NCI-H2227 treated with DMSO at 0.1 percent for 48 hours (cell line): ENCODE measurements at regions not wholly inside any gene's neighbourhood (a gene's known extent, or its start where the extent isn't known, plus 50 kb on each side); places are given as distances from the start of the nearest gene placed in this dataset.
"Not testable (repeated sequence)": the region's sequence is repeated elsewhere in the genome, so short reads cannot be mapped to it uniquely, and the experiment has no call there.

Source experiments
- DNase-seq: peaks from one replicate; lab custom pipeline; 2025; lab: John Stamatoyannopoulos, UW

DNA sequence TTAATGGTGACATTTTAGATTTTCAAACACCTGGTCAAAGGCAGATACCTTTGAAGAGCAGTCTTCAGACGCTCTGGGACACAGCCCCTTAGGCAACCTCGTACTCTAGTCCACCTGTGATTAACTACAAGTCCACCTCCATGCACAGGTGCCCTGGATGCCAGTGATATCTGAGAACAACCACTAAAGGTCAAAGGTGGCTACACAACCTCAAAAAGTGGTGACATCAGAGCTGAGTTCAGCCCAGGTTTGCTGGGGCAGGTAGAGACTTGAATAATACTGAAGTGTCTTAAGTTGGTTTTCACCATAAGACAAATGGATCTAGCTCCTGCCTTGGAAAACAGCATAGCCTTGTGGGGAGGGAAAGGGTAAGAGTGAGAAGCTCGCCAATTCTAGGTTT is 143.4 kb upstream of the ADO start:
- no peak for DNase-seq

DNA sequence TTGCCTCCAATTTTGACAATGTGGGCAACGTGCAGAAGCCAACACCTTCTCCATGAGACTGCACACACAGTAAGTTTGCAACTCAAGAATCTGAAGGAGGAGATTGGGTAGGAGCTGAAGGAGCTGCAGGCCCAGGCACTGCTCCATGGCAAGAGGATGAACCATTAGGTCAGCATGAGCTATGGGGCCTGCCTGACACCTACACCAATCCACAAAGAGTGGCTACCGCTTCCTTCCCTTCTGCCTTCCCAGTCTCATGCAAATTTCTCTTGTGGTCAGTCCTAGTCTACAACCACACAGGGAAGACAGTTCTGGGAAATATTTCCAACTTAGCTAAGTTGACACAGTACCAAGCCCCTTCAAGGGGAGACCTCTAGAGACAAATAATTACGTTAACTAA is 142.0 kb upstream of the ADO start:
- no peak for DNase-seq

DNA sequence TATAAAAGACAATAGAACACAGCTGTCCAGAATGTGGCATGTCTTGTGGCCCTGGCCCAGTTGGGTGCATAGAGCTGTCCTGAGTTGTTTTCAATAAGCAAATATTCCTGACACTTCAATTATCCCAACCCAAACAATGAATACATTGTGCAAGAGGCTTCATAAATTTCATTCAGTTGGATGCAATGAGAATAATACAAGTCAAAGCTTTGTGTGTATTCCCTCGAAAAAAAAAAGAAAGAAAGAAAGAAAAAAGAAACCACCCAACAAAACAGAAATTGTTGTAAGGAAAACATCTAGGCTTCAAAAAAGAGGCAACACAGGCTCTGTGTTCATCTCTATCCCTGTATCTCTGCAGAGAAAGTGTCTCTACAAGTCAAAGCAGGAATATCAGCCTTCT is 138.7 kb upstream of the ADO start:
- DNase-seq: no peak

DNA sequence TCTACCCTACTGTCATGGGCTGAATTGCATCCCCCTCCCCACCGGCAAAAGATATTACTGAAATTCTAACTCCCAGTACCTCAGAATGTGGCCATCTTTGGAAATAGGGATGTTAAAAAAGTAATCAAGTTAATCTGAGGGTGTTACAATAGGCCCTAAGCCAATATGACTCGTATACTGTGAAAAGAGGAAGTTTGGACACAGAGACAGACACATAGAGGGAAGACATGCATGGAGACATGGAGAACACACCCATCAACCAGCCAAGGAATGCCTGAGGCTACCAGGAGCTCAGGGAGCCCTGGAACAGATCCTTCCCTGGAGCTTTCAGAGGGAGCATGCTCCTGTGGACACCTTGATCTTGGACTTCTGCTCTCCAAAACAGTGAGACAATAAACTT is 138.2 kb upstream of the ADO start:
- DNase-seq: no peak

DNA sequence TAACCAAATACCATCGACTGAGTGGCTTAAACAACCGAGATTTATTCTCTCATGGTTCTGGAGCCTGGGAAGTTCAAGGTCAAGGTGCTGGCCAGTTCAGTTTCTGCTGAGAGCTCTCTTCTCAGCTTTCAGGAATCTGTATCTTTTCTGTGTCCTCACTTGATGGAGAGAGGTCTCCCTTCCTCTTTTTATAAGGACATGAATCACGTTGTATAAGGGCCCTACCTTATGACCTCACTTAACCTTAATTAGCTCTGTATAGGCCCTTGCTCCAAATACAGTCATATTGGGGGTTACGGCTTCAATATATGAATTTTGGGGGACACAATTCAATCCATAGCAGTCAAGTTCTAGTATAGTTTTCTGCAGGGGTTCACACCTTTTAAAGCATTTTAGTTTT is 135.2 kb upstream of the ADO start:
- no peak for DNase-seq

DNA sequence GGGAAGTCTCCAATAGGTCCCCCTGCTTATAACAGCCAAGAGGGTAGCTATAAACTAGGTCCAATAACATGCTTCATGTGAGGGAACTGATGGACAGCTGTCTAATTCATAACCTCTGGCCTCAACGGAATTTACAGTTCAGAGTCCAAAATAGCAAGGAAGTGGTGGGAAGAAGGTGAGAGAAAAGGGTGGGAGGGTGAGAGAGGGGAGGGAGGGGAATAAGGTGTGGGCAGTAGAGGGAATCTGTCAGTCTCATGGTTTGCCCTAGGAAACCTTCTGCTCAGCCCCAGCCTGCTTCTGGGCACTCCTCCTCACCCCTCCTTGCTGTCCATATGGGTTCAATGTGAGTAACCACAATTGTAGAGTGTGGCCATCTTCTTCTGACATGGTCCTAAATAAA is 133.4 kb upstream of the ADO start:
- no peak for DNase-seq

DNA sequence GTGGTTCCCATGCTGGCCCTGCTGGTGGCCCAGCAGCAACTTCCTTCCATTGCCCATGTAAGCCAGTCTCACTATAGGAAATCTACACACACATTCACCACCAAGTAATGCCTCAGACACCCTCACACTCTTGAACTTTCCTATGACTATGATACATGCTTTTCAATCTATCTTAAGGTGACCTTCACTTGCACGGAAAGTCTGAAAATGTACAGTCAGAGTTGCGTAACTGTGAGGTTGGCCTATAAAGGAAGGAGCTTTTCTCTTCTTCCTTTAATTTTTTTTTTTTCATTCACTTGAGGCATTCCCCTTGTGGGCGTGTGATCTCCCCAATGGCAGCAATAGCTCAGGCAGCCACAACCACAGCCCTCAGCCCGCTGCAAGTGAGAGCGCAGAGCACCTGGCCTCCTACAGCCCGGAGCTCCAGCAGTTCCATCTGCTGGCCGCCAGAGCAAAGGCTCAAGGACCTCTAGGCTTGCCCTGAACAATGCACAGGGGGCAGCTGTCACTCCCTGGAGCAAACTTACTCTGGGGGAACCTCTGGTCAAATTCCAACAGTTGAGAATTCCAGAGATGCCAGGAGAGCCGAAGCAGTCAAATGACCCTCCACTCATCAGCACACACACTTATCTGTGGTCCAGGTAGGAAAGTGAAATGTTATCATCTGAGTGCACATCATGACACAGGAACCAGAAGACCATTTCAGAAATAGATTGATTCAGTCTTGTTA is 123.1 kb upstream of the ADO start:
- no peak for DNase-seq

DNA sequence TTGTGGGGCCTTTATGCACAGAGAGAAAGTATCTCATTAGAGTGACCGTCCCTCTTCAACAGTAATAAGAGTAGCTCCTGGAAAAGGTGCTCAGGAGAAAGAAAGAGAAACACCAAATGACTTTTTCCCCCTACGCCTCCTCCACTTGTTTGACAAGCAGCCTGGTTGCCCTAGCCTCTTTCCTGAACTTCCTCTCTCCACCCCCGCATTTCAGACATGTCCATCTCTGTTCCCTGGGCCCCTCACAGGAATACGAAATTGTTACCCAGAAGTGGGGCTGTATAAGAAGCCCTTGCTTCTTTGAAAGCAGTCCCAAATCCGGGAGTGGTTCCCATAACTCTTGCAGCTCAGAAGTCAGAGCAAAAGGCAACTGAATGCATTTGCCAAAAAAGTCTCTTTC is 119.6 kb upstream of the ADO start:
- DNase-seq: no peak

DNA sequence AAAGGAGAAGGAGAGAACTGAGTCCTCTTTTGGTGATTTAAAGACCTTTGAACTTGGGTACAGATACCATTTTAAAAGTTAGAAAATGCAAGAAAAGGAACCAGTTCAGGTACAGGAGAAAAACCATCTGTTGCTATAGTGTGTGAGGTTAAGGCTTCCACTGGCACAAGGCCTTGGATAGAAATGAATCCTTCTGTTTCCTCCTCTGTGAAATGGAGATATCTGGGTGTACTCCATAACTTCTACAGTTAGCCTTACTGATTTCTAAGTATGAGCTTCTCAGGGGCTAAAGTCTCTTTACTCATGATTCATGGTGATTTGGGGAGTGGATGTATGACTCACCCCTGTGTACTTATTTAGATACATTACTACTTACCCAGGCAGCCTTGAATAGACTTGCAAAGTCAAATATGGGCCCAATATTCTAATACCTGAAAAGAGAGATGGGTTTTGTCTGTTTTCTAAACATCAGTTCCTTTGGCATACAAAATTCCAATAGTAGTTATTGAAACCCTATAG is 117.2 kb upstream of the ADO start:
- DNase-seq: no peak

DNA sequence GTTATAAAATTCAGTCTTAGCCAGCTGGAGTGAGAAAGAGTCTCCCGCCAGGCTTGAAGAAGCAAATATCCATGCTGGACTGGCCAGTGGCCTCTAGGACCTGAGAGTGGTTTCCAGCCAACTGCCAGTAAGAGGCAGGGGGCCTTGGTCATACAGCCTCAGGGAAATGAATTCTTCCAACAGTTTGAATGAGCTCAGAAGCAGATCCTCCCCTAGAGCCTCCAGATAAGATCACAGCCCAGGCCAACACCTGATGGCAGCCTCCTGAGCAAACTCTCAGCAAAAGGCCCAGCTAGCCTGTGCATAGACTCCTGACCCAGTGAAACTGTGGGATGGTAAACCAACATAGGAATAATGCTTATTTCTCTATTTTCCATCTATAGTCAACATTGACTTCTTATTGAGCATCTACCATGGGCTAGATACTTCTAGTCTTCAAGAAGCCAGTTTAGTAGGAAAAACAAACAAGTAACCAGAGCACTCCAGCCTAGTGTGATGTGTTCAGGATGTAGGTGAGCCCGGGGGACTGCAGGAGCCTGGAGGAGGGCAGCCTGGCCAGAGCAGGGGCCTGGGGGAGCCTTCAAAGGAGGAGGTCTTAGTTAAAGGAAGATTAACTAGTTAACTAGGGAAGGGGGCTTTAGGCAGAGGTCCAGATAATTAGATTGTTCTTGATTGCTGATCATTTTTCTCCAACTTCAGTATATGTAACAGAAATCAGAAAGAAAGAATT is 115.4 kb upstream of the ADO start:
- no peak for DNase-seq

DNA sequence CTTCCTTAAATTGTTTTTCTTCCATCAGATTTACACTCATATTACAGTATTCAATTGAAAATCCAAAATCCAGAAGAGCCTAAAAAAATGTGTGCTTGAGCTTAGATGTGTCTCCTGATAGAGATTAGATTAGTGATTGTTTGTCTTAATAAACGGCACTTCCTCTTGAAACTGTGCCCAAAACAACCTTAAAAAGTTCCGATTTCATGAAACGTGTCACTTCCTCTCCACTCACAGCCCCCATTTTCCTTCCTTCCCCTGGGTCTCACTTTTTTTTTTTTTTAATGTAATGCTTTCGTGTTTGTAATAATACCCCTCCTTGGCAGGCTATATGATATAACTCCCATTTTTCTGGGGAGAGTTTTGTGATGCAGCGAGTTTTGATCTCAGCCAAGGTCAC is 114.8 kb upstream of the ADO start:
- no peak for DNase-seq

DNA sequence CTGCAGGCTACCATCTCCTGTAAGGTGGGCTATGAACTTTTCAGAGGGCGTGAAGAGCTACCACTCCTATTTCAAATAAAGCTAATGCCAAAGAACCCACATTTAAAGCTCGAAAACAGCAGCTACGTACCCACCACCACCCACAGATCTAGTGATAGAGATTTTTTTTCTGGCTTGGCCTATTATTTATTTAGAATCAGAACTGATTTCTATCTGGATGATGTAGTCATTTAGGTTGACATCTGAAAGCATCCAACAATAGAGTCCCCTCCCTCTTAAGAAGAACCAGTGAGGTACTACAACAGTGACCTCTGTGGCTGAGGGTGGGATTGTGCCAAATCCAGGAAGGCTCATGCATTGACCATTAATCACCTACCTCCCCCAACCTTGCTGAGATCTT is 113.8 kb upstream of the ADO start:
- DNase-seq: no peak

DNA sequence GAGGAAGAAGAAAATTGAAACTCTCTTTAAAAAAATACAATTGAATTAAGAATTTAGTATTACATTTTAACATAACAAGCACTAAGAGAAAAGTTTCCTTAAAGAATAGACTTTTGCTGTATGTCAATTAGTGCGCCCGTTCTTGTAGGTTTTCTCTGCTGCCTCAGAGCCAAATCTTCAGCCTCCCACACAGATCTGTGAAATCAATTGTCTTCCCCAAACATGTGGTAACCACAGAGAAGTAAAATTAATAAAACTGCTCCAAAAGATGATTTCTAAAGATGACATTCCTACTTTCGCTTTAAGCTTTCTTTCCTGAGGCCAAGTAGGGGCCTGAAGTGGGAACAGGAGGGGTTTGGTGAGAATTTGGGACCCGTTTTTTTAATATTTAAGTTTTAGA is 113.2 kb upstream of the ADO start:
- no peak for DNase-seq

DNA sequence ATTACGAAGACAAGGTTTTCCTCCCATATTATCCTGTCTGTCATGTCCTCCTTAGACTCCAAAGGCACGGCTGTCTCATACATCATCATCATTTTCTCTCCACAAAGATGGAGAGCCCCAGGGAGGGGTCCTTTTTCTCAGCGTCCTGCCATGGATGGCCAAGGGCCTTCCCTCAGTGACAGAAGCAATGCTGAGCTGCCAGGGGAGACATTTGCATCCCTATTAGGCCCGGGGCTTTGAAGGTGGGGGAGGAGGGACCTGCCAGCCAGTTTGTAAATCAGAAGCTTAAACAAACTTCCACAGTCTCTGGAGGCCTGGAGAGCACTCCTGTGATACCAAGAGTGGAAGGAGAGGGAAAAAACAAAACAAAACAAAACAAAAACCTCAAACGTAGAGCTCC is 112.4 kb upstream of the ADO start:
- no peak for DNase-seq

DNA sequence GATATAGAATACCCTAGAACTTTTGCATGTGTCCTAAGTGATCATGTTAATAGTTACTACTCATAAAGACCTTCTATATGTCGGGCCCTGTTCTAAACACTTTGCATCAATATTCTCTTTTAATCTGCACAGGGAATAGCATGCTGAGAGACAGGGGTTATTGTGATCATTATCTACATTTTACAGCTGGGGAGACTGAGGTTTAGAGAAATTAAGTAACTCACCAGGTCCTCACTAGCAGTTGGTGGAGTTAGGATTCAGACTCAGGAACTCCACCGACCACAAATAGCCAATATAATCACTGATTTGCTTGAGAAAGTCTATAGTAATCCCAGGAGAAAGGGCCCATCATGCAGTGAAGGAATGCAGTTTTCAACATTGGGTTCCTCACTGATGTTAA is 111.2 kb upstream of the ADO start:
- DNase-seq: no peak

DNA sequence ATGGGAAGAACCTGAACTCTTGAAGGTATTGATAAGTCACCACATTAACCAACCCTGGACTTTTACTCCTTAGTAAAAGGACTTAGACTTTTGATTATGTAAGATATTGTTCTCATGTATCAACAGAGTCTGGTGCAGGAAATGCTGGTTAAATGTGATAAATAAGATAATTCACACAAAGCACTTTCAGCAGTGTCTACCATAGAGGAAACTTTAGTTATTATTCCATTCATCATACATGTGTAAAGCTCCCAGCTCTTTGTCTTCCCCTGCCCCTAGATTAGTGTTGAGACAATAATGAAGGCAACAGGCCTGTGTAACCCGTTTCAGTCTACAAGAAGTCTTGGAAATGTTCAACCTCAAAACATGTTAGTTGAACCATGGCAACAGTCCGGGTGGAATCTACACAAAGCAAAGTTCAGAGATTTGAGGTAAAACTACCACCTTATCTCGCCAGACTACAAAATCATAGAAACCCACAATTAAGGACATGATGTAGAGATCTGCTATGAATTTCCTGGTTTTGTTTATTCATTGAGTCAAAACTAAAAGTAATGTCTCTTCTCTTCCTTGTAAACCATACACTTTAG is 109.9 kb upstream of the ADO start:
- no peak for DNase-seq

DNA sequence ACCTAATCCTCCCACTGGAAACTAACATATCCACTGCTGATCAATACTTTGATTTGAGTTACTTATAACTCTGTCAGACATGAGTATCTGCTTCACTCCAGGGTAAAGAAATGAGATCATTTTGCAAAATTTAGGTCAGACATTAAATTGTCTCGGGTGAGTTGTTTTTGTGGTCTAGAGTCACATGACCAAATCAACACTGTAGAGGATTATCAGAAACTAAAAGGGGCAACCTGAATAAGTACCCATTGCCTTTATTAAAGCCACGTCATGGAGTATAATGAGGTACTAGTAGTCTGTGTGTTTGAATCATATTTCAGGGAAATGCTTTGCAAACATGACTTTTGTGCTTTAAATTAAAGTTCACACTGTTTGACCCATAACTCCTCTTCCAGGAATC is 107.7 kb upstream of the ADO start:
- DNase-seq: no peak

DNA sequence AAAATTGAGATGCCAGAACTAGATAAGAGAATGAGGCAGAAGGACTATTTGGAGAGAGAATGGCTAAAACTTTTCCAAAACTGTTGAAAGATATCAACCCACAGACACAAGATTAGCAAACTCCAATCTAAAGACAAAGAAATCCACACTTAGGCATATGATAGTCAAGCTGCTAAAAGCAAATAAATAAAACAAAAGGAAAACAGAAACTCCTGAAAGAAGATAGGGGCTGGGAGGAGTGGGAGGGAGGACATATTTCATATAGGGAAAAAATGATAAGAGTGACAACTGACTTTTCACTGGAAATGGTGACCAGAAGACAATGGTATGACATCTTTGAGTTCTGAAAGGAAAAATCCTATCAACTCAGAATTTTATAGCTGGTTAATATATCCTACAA is 105.4 kb upstream of the ADO start:
- no peak for DNase-seq

DNA sequence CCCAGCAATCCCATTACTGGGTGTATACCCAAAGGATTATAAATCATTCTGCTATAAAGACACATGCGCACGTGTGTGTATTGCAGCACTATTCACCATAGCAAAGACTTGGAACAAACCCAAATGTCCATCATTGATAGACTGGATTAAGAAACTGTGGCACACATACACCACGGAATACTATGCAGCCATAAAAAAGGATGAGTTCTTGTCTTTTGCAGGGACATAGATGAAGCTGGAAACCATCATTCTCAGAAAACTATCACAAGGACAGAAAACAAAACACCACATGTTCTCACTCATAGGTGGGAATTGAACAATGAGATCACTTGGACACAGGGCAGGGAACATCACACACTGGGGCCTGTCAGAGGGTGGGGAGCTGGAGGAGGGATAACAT is 100.4 kb upstream of the ADO start:
- DNase-seq: not testable (repeated sequence)

DNA sequence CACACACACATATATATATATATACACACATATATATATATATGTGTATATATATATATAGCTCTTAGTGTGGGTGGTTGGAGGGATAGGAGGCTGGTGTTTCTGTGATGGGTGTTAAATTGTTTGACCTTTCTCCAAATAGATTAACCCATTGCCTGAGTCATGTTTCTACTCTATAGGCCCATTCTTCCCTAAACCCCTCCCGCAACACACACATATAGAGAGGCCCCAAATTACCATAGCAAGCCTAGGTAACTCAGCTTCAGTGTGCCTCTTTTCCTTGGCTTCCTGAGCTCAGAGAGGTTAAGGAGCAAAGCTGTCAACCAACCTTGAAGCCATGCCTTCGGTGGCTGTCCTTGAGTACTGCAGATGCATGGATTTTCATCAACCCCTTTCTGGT is 98.7 kb upstream of the ADO start:
- DNase-seq: no peak

DNA sequence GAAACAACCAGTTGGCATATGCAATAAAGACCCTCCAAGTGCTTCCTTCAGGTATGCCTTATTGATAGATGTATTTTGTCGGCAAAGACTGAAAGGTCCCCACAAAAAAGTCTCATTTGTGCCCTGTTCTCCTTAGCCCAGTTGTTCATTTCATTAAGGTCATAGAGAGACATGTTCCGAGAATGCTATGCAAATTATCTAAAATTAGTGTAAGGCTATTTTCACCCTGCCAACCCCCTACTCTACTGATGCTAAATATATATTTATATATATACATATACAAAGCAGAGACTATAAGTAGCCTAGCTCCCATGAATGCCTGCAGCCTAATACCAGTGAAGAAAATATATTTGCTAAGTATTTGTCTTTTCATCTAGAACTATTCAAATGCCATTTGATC is 96.7 kb upstream of the ADO start:
- no peak for DNase-seq

DNA sequence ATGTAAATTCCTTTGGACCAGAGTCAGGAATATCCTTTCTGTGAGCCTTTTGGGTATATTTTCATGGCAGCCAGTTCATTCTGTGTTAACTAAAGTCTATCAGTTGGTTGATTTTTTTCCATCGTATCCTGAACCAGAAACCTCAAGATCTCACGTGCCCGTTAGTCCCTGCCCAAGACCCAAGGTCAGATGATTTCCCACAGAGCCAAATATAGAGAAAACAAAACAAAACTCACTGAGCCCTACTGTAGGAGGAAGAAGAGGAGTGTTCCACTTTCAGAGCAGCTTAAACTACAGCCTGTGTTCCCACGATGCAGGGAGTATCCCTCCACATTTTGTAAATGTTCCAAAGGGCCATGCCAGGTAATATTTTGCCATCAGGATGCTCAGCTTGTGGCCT is 96.0 kb upstream of the ADO start:
- DNase-seq: no peak

DNA sequence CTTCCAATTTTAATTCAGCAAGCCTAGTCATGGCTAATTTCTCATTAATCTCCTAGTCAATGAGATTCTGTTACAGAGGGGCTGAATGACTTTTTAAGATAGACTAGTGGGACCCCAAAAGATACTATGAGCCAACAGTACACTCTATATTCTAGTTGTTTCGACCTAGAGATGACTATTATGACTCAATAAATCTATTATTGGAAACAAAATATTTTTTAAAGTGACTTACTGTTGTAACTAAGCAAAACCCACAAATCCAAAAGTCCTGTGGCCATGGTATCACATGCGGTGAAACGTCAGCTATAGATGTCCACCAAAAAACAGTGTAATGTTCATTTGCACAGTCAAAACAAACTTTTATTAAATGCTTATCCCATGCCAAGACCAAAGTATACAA is 95.3 kb upstream of the ADO start:
- no peak for DNase-seq

DNA sequence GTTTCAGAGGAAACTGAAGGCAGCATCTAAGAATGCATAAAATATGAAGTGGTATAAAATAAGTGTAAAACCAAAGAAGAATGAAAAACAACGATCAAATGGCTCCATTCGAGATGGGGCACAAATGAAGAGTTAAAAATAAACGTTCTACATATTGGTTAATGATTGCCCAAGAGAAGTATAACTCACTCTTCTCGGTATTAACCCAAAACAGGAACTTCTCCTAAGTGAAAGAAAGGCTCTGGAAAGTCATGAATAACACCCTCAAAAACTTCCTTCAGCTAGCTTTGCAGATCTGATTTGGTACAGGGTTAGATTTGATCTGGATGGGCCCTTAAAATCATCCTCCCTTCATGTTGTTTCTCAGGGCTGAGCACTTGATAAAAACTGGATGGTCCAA is 94.3 kb upstream of the ADO start:
- no peak for DNase-seq
